Cardiac septum (tissue), 1 donor: ENCODE measurements at regions not wholly inside any gene's neighbourhood (a gene's known extent, or its start where the extent isn't known, plus 50 kb on each side); places are given as distances from the start of the nearest gene placed in this dataset.

Experiments used
- DNase-seq: peaks from one replicate; pipeline ENCODE4 v3.0.0-alpha.2; 2020; ENCODE audit warnings: low spot score
- intact Hi-C: fragments of 100-400 bp; cut with DNase I; formaldehyde crosslinking; loops from one replicate; pipeline ENCODE4 v1.14.0; 2022
- donor health status: DM: no; HTN: no; CAD: no.

DNA sequence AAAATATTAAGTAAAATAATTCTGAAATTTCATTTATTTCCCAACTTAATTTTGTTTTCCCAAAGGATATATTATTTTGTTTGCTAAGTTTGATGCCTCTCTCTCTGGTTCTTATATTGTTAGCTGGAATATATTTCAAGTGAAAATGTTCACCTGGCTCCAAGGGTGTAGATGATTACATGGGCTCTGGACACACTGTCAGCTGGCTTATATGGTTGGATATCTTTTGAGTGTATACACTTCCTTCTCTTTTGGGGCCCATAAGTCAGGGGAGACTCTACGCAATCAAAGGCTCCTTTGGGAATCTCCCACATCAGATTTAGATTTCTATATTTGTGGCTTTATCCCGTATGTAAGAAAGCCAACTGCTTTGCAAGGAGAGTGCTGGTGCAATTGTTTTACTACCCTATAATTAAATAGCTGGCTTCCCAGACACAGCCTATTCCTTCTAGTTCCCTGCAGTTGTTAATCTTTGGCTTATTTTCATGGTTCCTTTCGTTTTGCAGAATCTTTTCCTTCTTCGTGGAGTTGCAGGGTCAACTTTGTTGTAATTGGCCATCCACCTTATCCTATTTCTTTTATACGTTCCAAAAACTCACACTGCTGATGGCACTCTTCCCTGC lies 225.7 kb downstream of the DPH6 start:
- intact Hi-C loops: no loop called here

DNA sequence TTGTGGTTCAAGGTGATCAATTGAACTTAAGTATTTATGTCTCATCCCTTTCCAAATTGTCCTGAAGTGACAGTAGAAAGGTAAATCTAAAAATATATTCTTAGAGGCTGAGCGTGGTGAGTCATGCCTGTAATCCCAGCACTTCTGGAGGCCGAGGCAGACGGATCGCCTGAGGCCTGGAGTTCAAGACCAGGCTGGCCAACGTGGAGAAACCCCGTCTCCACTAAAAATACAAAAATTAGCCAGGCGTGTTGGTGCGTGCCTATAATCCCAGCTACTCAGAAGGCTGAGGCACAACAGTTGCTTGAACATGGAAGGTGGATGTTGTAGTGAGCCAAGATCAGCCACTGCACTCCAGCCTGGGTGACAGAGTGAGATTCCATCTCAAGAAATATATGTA lies 226.6 kb downstream of the DPH6 start:
- no peak for DNase-seq
- intact Hi-C loops: no loop called here

More for the DNA sequence above, 225.7 kb downstream of the DPH6 start:
- no peak for DNase-seq

DNA sequence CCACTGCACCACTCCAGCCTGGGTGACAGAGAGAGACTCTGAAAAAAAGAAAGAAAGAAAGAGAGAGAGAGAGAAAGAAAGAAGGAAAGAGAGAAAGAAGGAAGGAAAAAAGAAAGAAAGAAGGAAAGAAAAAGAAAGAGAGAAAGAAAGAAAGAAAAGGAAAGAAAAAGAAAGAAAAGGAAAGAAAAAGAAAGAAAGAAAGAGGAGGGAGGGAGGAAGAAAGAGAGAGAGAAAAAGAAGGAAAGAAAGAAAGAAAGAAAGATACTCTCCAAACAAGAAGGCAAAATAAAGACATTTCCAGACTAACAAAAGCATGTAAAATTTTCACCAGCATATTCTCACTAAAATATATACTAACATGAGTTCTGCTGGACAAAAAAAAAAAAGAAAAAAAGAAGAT lies 228.7 kb downstream of the DPH6 start:
- intact Hi-C loops: no loop called here

DNA sequence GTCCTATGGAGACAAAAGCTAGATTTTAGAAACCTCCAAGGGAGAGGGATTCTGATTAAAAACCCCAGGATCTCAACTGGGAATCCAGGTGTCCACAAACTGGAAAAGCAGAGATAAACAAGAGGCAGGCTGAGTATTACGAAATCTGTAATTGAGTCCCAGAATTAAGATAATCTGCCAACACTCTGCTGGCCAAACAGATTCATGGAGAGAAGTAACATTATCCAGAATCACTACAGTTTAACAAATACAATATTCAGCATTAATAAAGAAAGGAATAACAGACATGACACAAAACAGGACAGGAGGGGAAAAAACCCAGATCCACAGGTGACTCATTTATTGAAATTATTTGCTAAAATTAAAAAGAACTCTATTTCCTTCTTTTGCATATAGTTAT lies 227.2 kb upstream of the NANOGP8 start:
- intact Hi-C loops: no loop called here
- DNase-seq: no peak

More for the DNA sequence above, 228.7 kb downstream of the DPH6 start:
- no peak for DNase-seq

DNA sequence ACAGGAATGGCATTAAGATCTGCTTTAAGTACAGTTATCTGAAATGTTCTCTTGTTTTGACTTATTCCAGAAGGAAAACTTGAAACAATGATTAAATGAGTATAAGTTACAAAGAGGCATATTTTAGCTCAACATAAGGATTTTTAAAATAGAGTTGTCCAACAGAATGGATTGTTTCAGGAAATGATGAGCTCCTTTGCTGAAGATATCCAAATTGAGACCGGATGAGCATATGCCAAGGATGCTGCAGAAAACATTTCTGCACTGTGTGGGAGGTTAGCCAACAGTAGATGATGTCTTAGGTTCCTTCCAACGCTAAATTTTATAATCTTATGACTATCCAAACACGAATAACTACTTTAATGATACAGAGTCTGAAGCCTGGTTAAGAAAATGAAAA lies 226.5 kb upstream of the NANOGP8 start:
- intact Hi-C loops: no loop called here
- no peak for DNase-seq

DNA sequence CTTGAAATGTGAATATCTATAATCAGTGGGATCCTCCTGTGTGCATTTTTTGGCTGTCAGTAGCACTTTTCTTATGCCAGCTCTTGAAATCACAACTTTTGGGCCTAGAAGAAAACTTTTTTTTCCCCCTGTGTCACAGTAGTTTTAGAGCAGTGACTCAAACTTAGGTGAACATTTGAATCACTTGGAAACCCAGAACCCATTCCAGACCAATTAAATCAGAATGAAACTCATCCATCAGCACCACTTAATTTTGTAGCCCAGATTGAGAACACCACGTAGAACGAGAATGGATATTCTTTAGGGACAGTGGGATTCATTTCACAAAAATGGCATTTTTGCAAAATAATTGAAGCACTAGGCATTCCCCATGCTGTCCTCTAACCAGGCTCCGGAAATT lies 224.8 kb upstream of the NANOGP8 start:
- intact Hi-C loops: no loop called here

DNA sequence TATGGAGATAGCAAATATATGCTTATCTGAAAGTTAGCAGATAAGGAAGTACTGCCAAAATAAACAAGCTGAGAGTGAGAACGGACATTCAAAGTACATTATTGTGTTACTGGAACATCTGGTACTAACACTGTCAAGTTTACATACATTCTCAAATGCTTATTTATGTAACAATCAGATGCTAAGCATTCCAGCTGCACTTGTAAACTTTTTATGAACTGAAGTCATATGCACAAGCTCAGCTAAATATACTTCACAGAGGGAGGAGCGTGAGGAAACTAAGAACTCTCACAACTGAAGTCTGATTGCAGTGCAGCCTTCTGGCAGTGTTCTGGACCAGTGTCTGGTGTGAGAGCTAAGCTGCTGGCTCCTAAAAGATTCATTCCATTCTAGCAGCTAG lies 223.7 kb upstream of the NANOGP8 start:
- no peak for DNase-seq
- intact Hi-C loops: no loop called here

More for the DNA sequence above, 224.8 kb upstream of the NANOGP8 start:
- DNase-seq: no peak

DNA sequence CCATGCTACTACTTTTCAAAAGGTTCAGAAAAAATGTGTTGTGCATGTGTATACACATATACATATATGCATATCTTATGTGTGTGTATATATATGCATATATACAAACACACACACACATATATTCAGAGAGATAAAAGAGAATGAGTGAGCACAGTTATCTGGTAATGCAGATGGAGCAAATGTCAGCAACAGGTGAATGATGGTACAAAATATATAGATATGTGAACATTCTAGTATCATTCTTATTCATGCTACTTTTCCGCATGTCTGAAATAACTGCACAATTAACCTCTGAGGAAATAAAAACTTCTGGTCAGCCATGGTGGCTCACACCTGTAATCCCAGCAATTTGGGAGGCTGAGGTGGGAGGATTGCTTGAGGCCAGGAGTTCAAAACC lies 222.6 kb upstream of the NANOGP8 start:
- intact Hi-C loops: no loop called here
- DNase-seq: no peak

DNA sequence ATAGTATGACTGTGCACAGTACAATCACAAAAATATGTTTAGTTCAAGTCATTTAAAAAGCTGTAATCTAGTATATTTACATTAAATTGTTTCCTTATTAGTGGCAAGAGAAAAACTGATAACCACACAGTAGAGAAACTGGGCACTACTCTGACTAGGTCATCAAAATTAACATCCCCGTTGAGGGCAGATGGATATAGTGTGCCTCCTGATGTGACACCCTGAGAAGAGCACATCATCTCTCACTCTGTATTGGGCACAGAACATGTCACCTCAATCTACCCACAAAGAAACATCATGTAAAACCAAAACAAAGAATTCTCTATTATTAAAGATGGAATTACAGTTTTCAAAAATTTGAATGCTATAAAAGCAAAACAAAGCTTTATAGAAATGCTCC lies 221.9 kb upstream of the NANOGP8 start:
- no peak for DNase-seq
- intact Hi-C loops: no loop called here

DNA sequence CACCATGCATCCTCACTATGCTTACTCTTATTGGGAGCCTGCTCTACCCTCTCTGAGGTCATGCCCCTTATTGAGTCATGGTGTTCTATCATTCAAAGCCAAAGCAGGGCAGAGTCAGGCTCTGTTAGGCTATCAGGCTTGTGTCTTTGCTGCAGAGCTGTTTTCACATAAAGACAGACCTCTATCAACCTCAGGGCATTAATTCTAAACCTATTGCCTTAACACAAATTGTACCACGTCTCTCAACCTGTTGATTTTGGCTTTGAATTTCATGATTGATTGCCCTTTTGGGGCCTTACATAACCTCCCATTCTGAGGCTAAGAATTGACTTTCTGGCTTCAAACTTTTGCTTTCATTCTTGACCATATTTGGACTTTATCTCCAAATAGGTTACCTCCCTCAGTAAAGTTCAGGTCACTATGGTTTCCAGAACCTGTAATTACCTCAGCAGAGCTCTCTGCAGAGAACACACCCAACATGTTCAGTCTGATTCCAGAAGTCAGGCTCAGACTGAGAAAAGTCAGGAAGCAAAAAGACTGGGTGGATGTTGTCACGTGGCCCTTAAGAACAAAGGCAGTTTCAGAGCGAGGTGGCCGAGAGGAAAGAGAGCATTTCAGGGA lies 221.4 kb upstream of the NANOGP8 start:
- intact Hi-C loops: loop anchor here (1.0 kb wide), 1 partner anchor 56 kb away; no protein-coding TSS in a partner anchor

DNA sequence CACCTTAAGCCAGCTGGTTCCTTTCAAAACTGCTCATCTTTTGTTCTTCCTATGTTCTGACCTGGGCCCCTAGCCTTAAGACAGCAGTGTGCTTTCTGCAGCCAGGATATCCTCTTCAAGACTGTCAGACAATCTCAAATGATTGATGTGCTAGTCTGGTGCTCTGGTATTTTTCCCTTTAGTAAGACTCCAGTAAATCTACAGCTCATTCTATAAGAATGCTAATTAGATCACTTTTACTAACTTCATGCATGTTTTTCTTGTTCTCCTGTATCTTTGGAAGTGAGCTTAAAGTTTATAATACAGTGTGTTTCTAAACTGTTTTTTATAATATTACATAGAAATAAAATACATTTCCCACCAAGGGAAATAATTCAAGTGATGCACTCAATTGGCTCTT lies 220.9 kb upstream of the NANOGP8 start:
- no peak for DNase-seq
- intact Hi-C loops: loop anchor here (1.0 kb wide), 1 partner anchor 56 kb away; no protein-coding TSS in a partner anchor

More for the DNA sequence above, 221.4 kb upstream of the NANOGP8 start:
- no peak for DNase-seq

DNA sequence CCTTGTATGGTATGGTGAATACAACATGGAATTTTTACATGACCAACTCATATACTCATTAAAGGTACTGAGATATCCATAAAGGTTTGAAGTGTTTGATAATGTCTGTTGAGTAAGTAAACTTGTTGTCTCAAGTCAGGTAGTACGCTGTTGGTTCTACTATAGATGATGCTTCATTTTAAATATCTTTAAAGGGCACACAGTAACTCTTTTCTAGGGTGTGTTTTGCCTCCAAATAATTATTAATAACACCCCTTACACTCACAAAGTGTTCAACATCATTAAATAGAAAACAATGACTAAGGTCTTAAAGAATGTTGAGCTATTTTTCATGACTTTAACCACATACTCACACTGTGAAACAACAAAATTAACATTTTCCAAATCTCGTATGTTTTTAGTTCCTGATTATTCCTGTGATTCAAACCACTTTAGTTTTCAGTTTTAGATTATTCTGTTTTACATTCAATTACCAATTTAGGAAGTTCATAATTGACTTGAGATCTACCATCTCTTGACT lies 220.0 kb upstream of the NANOGP8 start:
- intact Hi-C loops: no loop called here
- DNase-seq: no peak

DNA sequence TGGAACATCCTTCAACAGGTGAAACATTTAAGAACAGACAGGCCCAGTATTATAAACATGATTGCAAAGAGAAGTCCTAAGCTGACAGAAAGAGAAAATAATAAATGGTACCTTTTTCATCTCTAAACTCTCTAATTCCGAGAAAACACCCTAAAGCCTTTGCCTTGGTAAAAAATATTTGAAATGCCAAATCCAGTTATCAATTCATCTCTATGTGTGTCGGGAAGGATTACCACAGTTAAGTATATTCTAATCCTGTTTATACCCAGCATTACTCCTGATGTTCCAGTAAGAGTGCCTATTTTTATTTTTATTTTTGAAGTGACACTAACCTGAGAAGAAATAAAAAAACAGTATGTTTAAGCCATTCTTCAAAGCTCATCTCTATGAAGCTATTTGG lies 219.3 kb upstream of the NANOGP8 start:
- intact Hi-C loops: no loop called here
- no peak for DNase-seq

DNA sequence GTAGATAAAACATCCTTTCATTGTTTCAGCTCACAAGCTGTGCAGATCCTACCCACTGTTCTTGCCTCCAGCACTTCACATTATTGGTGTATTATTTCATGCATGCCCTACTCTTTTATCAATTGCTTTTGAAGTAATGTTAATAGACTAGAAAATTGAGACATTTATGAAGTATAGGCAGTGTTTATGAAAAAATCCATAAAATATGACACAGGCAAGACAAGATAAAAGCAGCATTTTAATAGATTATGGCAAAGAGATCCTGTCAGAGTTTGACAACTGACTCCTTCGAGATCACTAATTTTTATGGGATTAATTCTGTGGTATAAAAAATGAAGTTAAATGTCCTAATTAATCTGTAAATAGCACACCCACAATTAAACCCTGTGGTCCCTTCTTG lies 217.2 kb upstream of the NANOGP8 start:
- intact Hi-C loops: no loop called here
- no peak for DNase-seq

DNA sequence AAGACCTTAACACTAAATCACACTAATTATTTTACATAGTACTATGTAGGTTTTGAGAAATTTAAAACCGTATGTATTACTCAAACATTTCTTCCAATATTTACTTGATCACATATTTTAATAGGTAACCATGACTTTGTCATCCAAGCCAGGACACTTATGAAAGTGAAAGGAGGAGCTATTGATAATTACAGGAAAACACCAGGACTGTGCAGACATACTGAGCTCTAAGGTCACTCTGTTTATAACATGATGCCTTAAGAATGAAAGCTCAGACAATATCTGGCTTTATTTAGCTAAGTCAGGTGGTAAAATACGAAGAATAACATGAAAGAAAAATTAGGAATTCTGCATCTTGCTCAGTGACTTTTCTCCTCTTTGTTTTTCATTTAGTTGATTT lies 216.0 kb upstream of the NANOGP8 start:
- DNase-seq: no peak
- intact Hi-C loops: no loop called here

DNA sequence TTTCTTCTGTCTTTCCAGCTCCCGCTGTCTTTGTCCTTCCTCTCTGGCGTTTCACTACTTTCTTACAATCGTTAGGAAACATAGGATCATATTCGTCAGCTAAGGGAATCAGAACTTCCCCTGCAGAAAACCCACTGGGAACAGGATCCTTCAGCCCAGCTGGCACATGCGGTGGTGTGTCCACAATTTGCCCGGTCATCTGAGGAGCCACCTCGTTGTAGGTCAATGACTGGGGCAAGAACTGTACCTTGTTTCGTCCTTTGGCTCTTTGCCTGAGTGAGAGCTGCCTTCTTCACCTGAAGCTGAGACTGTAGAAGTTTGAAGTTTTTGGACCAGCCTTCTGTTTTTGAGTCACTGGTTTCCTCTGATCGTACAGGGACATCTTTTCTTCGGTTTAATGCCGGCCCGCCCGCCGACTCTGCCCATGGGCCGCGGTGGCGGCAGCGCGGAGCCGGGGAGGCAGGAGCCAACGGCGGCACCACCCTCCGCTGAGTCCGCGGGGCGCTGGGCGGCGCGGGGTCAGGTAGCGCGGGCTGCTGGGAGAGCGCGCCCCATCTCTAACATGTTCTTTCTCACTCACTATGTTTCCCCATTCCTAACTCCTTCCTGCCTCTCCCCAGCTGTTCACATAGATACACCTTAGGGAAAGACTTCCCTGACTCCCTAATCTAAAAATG lies 214.1 kb upstream of the NANOGP8 start:
- no peak for DNase-seq
- intact Hi-C loops: no loop called here

DNA sequence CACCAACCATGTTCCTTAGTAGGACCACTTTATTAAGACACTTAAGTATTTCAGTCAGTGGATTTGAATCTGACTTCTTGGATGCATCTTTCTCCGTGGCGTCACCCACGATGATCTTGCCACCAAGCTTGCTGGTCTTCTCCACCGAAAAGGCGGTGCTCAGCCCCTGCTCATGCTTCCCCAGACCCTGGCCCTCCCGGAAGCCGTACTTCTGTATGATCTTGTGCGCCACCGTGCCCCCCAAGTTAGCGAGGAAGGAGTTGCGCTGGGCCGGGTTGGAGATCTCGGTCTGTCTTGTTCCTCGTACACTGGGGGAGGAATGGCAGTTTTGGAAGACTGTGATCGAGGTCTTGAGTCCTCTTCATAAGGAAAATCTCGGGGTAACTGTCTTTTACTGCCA lies 213.4 kb upstream of the NANOGP8 start:
- no peak for DNase-seq
- intact Hi-C loops: no loop called here

DNA sequence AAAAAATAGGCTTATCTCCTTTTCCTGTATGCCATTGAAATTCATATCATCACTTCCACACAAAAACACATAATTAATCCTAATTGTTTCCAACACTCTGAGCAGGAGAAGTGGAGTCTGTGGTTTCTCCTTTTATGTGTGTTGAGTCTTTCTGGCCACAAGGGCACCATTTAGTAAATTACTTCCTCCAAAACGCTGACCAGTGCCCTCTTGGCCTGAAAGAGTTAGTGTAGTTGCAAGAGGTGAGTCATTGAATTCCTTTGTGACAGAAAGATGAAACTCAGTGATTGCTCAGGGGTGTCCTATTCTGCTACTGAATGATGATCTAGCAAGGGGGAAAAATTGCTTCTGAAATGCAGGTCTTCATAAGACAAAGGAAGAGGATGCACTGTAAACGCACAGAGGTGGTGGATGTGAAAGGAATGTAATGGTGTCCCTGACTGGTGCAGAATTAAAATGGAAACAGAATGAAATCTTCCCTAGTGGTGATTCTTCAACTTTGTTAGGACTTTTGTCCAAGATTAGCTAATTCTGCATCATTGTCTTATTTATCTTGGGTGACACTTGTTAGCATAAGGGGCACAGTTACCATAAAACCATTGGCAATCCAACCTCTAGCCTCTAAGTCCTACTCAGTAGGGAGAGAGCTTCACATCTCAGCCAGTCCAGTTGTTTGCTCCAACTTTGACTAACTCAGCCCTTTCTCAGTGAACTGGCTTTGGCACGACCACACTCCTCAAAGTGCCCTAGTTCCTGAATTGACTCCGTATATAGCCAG lies 208.4 kb upstream of the NANOGP8 start:
- DNase-seq: no peak
- intact Hi-C loops: no loop called here

DNA sequence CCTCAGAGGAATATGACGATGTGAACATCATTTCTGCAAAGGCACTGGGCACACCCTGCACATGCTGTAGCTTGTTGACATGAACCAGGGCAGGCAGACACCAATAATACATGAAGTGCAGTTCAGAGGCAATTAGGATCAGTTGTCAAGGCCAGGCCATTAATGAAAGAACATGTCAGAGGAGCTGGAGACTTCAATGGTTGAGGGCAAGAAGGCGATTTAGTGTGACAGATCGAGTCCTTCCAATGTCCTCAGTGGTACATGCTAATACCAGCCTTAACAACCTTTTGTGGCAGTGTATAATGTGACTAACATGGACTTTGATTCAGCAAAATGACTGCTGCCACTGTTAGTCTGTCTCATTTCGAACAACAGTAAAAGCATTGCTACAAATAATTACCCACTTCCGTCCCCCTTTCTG lies 205.2 kb upstream of the NANOGP8 start:
- intact Hi-C loops: no loop called here

DNA sequence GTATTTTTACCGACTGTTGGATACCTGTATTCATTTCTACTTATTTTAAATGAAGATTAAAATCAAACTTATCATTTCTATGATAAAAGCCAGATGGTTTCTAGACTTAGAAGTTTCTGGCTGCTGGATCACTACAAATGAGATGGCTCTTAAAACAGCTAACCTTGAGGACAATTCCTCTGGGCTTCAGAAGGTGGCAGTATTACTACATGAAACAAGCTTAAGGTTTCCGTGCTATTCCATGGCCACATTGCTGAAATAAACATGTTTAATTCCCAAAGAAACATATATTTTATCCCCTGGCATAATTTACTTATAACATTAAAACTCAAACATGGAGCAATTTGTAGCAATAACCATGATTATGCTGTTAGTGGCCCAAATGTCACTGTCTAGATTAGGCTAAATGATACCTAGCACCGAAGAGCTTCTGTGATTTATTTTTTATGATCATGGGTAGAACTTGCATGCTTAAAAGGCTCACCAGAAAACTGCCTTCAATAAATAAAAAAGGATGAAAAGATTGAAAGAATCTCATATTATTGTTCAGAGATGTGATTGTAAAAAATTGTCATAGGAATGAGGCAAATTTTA lies 204.0 kb upstream of the NANOGP8 start:
- intact Hi-C loops: loop anchor here (1.0 to 10.0 kb wide), 2 partner anchors 155 to 986 kb away; no protein-coding TSS in a partner anchor
- DNase-seq: no peak

More for the DNA sequence above, 205.2 kb upstream of the NANOGP8 start:
- DNase-seq: no peak
